ENCODE measurements at regions not wholly inside any gene's neighbourhood (a gene's known extent, or its start where the extent isn't known, plus 50 kb on each side); places are given as distances from the start of the nearest gene placed in this dataset.

DNA sequence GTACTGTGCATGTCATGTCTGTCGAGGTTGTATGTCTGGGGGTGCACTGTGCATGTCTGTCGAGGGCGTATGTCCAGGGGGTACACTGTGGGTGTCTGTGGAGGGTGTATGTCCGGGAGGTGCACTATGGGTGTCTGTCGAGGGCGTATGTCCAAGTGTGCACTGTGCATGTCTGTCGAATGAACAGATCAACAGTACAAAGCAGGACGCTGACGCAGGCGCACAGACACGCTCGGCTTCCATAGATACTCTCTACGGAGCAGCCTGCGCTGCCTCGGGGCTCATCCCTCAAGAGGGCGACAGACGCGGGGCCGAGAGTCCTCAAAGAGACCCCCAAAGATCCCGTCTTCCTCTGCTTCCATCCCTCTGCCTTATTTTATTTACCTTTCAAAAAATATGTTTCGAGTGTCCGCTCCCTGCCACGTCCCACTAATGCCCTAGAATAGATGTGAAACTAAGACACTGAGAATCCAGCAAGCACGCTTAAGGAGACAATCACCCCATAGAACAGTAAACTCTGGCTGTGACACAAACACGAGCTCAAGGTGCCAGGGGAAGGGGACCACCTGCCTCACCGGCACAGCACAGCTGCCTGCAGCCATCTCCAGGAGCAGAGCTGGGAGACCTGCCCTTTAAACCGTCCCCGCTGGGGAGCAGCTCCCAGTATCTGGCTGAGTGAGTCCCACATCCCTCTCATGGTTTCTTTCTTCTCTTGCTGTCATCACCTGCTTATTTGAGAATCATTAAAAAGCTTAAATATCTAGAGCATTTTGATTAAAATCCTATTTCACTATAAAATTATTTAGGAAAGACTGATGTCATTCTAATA, 250.5 kb upstream of the MYT1L start:
- H4K8ac ChIP-seq (ENCODE audit: extremely low read depth, insufficient read depth, low read length) = no peak overlapping the region
- H3K9me3 ChIP-seq (ENCODE audit: insufficient read depth in 2 of 2, low read depth in 1 of 2, low read length in 1 of 2) = no peaks in the 10 kb centered on the region
- H3K18ac ChIP-seq (ENCODE audit: extremely low read depth, low read length) = no peak overlapping the region; the same call in 1 of the 2 replicates
- H3K4me3 ChIP-seq (ENCODE audit: extremely low read depth in 1 of 4, insufficient read depth in 2 of 4, low read depth in 3 of 4, low read length in 4 of 4) = no peak overlapping the region
- FAIRE-seq (no peak), DNase-seq (ENCODE audit: low read depth in 1 of 2, low spot score in 2 of 2) (peak in 1 of 2 experiments; percentile 44)
- H2AFZ ChIP-seq (ENCODE audit: low read length) = no peak overlapping the region
- no peak overlapping the region for H4K91ac ChIP-seq (replicated peaks; ENCODE audit: insufficient read length, low read length)
- no peaks in the 10 kb centered on the region for H3K36me3 ChIP-seq (ENCODE audit: control insufficient read depth in 2 of 4, insufficient read depth in 4 of 4, low read length in 3 of 4)
- H2BK20ac ChIP-seq (ENCODE audit: low read length) = no peak overlapping the region
- H2BK120ac ChIP-seq (replicated peaks; ENCODE audit: low read depth, low read length) = no peak overlapping the region
- no peak overlapping the region for H3K4ac ChIP-seq (replicated peaks; ENCODE audit: insufficient read length, low read depth, low read length)
- H2BK12ac ChIP-seq (ENCODE audit: low read depth, low read length) = no peak overlapping the region; the same call in 1 of the 2 replicates
- no peaks in the 10 kb centered on the region for H3K79me2 ChIP-seq (ENCODE audit: control insufficient read depth in 1 of 2, insufficient read depth in 2 of 2, low read length in 2 of 2)
- no peaks in the 10 kb centered on the region for H3K27me3 ChIP-seq (replicated peaks in 1 of 4; ENCODE audit: control insufficient read depth in 3 of 4, extremely low read depth in 1 of 4, insufficient read depth in 3 of 4, low read length in 3 of 4)
- no peak overlapping the region for H2BK5ac ChIP-seq (ENCODE audit: low read depth, low read length)
- H3K23me2 ChIP-seq (ENCODE audit: low read depth, low read length) = no peaks in the 10 kb centered on the region
- 86% methylated on average over 27 of the region's 28 CpGs; no CpG with 5 or more reads in 1 of the 2 experiments for WGBS, 2 experiments (ENCODE audit: extremely low coverage in 1 of 2, insufficient coverage in 1 of 2, insufficient read length in 1 of 2, insufficient replicate concordance in 2 of 2, low coverage in 1 of 2, low lambda C conversion rate in 2 of 2, missing lambda C conversion rate in 1 of 2)
- 0 out of 2 replicates have a peak overlapping the region, but pooled peaks have one; percentile 82 for H2AK5ac ChIP-seq (ENCODE audit: low read depth, low read length)
- H4K20me1 ChIP-seq (replicated peaks in 1 of 2; ENCODE audit: control insufficient read depth in 1 of 2, insufficient read depth in 2 of 2, low read length in 2 of 2) = no peaks in the 10 kb centered on the region
- H3K23ac ChIP-seq (ENCODE audit: insufficient read length) = no peak overlapping the region
- H3K56ac ChIP-seq (replicated peaks; ENCODE audit: insufficient read length, low read depth, low read length) = no peak overlapping the region
- ChIA-PET CTCF (ENCODE audit: partially characterized antibody) (interaction anchor here (0.6 to 1.6 kb wide), 3 partner anchors 14 to 117 kb away, joined by 3 to 5 read pairs (median 3); no protein-coding TSS in a partner anchor), POLR2A (ENCODE audit: partially characterized antibody) (no interaction called here)
- H3K4me1 ChIP-seq (replicated peaks in 1 of 4; ENCODE audit: control insufficient read depth in 3 of 4, insufficient read depth in 4 of 4, low read length in 3 of 4) = no peaks in the 10 kb centered on the region; a peak in 1 of 7 replicates
- no peak overlapping the region for H2BK15ac ChIP-seq (ENCODE audit: low read length)
- peak; percentile 7 to 27; a peak in 2 of 4 replicates for TF ChIP-seq RAD21 (IDR thresholded peaks at IDR 0.05 in 1 of 2, conservative IDR thresholded peaks at IDR 0.05 in 1 of 2; ENCODE audit: low read depth in 2 of 2, low read length in 2 of 2)
- TF ChIP-seq, protein P1, sequence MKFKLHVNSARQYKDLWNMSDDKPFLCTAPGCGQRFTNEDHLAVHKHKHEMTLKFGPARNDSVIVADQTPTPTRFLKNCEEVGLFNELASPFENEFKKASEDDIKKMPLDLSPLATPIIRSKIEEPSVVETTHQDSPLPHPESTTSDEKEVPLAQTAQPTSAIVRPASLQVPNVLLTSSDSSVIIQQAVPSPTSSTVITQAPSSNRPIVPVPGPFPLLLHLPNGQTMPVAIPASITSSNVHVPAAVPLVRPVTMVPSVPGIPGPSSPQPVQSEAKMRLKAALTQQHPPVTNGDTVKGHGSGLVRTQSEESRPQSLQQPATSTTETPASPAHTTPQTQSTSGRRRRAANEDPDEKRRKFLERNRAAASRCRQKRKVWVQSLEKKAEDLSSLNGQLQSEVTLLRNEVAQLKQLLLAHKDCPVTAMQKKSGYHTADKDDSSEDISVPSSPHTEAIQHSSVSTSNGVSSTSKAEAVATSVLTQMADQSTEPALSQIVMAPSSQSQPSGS (IDR thresholded peaks at IDR 0.05; ENCODE audit: low read length) = no peak
- H3K79me1 ChIP-seq (ENCODE audit: low read depth, low read length) = no peaks in the 10 kb centered on the region
- H3K4me2 ChIP-seq (ENCODE audit: insufficient read depth in 1 of 2, low read depth in 2 of 2, low read length in 2 of 2) = no peak overlapping the region
- no peak overlapping the region for H3K14ac ChIP-seq (ENCODE audit: insufficient read length)
- no peak overlapping the region for H3K27ac ChIP-seq (ENCODE audit: low read depth, low read length)
- no peak overlapping the region for H3K9ac ChIP-seq (replicated peaks in 1 of 4; ENCODE audit: extremely low read depth in 1 of 4, low read depth in 3 of 4, low read length in 3 of 4)
- H4K5ac ChIP-seq (ENCODE audit: insufficient read length, low read depth, low read length) = no peak overlapping the region

All from H1 (cell line).